Kidney (tissue), 13 donors: ENCODE measurements at regions not wholly inside any gene's neighbourhood (a gene's known extent, or its start where the extent isn't known, plus 50 kb on each side); places are given as distances from the start of the nearest gene placed in this dataset.

Experiments used
- DNase-seq, 5 donors: peaks; one replicate each; pipeline ENCODE4 v3.0.0-alpha.2; 2013 to 2020
- FAIRE-seq: peaks from 2 replicates; lab custom pipeline; 2012; peaks lifted over from hg19 to GRCh38; lab: Jason Lieb, UNC
- H3K27ac ChIP-seq, 2 donors: one replicate each; pipeline ENCODE4 v1.7.0; 2013; ENCODE audit warnings: low read depth in 2 of 2, low read length in 2 of 2, inconsistent platforms in 1 of 2
- H3K27me3 ChIP-seq: one replicate; pipeline ENCODE4 v1.7.1; 2013; ENCODE audit warnings: low read length, inconsistent platforms; ENCODE audit not compliant: control insufficient read depth, insufficient read depth
- H3K36me3 ChIP-seq, 3 donors: one replicate each; pipeline versions ENCODE4 v1.7.0 to v1.7.1; 2013; ENCODE audit warnings: low read length in 3 of 3, control low read depth in 1 of 3, inconsistent platforms in 1 of 3; ENCODE audit not compliant: insufficient read depth in 3 of 3, control insufficient read depth in 2 of 3
- H3K4me1 ChIP-seq, 3 donors: one replicate each; pipeline versions ENCODE4 v1.7.0 to v1.7.1; 2013; ENCODE audit warnings: low read length in 3 of 3, inconsistent platforms in 1 of 3, low read depth in 1 of 3; ENCODE audit not compliant: control insufficient read depth in 2 of 3, insufficient read depth in 2 of 3
- H3K4me3 ChIP-seq, 3 donors: one replicate each; pipeline versions ENCODE4 v1.7.0 to v1.8.1; 2013; ENCODE audit warnings: low read length in 3 of 3, control low read depth in 1 of 3, inconsistent platforms in 1 of 3
- H3K9ac ChIP-seq, 3 donors: one replicate each; pipeline versions ENCODE4 v1.7.0 to v1.7.1; 2013; ENCODE audit warnings: low read length in 3 of 3, control low read depth in 1 of 3, inconsistent platforms in 1 of 3
- H3K9me3 ChIP-seq, 3 donors: one replicate each; pipeline versions ENCODE4 v1.7.0 to v1.7.1; 2013; ENCODE audit warnings: low read length in 3 of 3, control low read depth in 1 of 3, inconsistent platforms in 1 of 3; ENCODE audit not compliant: control insufficient read depth in 2 of 3, insufficient read depth in 1 of 3
- intact Hi-C: fragments of 100-400 bp; cut with DNase I; formaldehyde crosslinking; loops from one replicate; pipeline ENCODE4 v1.11.1; 2022
- TF ChIP-seq, protein P1 (sequence below): IDR thresholded peaks from 3 replicates; pipeline ENCODE4 v1.5.1; 2012; ENCODE audit warnings: mild to moderate bottlenecking, moderate library complexity, borderline replicate concordance; ENCODE audit not compliant: insufficient read depth; ENCODE audit errors: extremely low read depth
- donor health status: control.
- donor health status: control.
- donor health status: control.
- donor health status: control.
- donor health status: control.
- donor health status: DM: yes; HTN: yes; CAD: no.
- donor health status: Normal renal cell carcinoma (clear cell type).

DNA sequence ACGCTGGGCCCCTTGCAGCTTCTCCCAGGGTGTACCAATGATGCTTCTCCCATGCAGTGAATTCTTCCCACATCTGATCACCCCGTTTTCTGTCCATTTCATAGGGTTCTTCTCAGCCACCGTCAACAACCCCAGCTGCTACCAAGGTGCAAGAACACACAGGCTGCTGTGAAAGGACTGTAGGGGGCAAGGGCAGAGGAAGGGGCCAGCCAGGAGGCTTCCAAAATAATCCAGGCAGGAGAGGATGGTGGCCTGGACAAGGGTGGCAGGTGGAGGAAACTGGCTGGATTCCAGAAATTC lies 113.3 kb upstream of the WNT4 start:
- no peak overlapping the region for H3K27ac ChIP-seq
- FAIRE-seq, result no peak

DNA sequence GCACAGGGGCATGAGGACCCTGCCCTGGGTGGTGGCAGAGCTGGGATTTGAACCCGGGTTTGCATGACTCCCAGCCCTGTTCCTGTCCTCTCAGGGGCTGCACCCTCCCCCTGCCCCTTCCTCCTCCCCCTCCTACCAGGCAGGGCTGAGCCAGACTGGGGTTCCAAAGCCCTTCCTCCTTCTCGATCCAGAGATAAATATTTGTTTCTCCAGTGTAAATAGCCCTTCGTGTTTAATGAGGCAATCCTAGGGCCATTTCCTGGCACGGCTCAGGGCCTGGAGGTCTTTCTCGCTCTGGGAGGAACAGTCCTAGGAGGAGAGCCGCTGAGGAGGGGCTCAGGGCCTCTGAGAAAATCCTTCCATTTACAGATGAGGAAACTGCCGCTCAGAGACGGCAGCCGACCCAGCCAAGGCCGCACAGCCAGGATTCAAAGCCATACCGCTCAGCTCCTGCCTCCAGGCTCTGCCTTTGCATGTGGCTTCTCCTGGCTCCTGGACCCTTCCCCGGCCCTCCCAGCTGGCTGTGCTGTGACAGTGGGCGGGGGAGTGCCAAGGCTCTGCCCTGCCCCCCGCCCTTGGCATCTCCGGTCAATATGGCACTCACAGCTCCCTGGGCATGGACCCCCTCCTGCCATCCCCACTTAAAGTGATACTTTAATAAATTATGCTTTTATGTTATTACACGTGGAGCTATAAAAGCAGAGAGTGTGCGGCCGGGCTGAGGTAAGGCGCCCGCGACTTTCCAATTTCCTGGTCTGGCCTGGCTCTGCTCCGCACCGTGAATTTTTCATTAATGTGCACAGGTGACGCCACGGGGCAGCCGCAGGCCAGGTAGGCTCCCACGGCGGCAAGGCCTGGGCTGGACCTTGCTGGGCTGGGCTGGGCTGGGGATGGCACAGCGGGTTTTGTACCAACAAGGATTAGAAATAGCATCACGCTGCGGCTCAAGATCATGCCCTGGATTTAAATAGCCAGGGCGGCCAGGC lies 114.7 kb upstream of the WNT4 start:
- no peak for FAIRE-seq
- no peak overlapping the region for H3K9ac ChIP-seq

More for the DNA sequence above, 113.3 kb upstream of the WNT4 start:
- H3K4me3 ChIP-seq, result no peak overlapping the region
- intact Hi-C loops, result no loop called here
- H3K9me3 ChIP-seq, result no peaks in the 10 kb centered on the region
- H3K36me3 ChIP-seq, result no peaks in the 10 kb centered on the region
- no peaks in the 10 kb centered on the region for H3K27me3 ChIP-seq
- peaks cover 0 to 3% (median 0%) of the 10 kb centered on the region in 3 donors for H3K4me1 ChIP-seq
- TF ChIP-seq, protein P1, sequence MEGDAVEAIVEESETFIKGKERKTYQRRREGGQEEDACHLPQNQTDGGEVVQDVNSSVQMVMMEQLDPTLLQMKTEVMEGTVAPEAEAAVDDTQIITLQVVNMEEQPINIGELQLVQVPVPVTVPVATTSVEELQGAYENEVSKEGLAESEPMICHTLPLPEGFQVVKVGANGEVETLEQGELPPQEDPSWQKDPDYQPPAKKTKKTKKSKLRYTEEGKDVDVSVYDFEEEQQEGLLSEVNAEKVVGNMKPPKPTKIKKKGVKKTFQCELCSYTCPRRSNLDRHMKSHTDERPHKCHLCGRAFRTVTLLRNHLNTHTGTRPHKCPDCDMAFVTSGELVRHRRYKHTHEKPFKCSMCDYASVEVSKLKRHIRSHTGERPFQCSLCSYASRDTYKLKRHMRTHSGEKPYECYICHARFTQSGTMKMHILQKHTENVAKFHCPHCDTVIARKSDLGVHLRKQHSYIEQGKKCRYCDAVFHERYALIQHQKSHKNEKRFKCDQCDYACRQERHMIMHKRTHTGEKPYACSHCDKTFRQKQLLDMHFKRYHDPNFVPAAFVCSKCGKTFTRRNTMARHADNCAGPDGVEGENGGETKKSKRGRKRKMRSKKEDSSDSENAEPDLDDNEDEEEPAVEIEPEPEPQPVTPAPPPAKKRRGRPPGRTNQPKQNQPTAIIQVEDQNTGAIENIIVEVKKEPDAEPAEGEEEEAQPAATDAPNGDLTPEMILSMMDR, result no peak
- no peak overlapping the region for H3K9ac ChIP-seq
- no peak for DNase-seq

DNA sequence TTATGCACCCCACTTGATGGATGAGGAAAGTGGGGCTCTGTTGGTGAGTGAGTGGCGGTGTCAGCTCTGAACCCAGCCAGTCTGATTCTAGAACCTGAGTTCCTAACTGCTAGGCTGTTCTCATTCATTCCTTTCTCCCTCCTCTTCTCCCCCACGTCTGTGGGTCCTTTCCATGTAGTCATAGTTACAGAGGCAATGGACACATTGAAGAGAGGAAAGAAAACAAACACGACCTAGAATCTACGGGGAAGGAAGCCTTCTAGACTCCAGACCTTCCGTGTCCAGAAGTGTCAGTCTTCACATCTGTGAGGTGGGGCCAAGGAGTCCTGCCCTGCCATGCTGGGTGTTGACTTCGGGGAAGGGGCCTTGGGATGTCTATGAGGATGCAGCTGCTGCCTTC lies 115.8 kb upstream of the WNT4 start:
- Histone ChIP-seq H3K4me3 (no peak overlapping the region), H3K36me3 (no peaks in the 10 kb centered on the region), H3K27ac (peak overlapping the region in 1 of 2 donors; percentile 23), H3K9me3 (no peaks in the 10 kb centered on the region), H3K27me3 (no peaks in the 10 kb centered on the region), H3K4me1 (peaks cover 0 to 3% (median 0%) of the 10 kb centered on the region in 3 donors), H3K9ac (no peak overlapping the region)
- TF ChIP-seq, protein P1, result no peak
- intact Hi-C loops, result no loop called here
- no peak for FAIRE-seq
- DNase-seq, result peak in 1 of 5 donors; percentile 50

More for the DNA sequence above, 114.7 kb upstream of the WNT4 start:
- H3K36me3 ChIP-seq, result no peaks in the 10 kb centered on the region
- no peaks in the 10 kb centered on the region for H3K27me3 ChIP-seq
- H3K27ac ChIP-seq, result peak overlapping the region; percentile 25 to 63
- intact Hi-C loops, result no loop called here
- DNase-seq, result peak in 4 of 5 donors; percentile 72 to 86 (median 82)
- H3K4me3 ChIP-seq, result no peak overlapping the region
- TF ChIP-seq, protein P1, result no peak
- peaks cover 0 to 3% (median 0%) of the 10 kb centered on the region in 3 donors for H3K4me1 ChIP-seq
- H3K9me3 ChIP-seq, result no peaks in the 10 kb centered on the region
